RWPE2 (cell line): ENCODE measurements at regions not wholly inside any gene's neighbourhood (a gene's known extent, or its start where the extent isn't known, plus 50 kb on each side); places are given as distances from the start of the nearest gene placed in this dataset.
"Not testable (repeated sequence)": the region's sequence is repeated elsewhere in the genome, so short reads cannot be mapped to it uniquely, and the experiment has no call there.

Experiments
- ATAC-seq: fragments of 200-7000 bp; cut with Tn5 transposase; 3 replicates; pipeline ENCODE4 v1.9.1; 2021; ENCODE audit warnings: low read depth
- DNase-seq: peaks from one replicate; pipeline ENCODE4 v3.0.0-alpha.2; 2020; ENCODE audit warnings: low spot score
- H3K27ac ChIP-seq: fragments of 450-650 bp; 2 replicates; pipeline ENCODE4 v1.5.1; 2017; ENCODE audit warnings: mild to moderate bottlenecking; ENCODE audit not compliant: poor library complexity, severe bottlenecking
- H3K27me3 ChIP-seq: fragments of 250-450 bp; sonication (Bioruptor Pico); 2 replicates; pipeline ENCODE4 v1.5.1; 2021; ENCODE audit warnings: mild to moderate bottlenecking, moderate library complexity; ENCODE audit not compliant: insufficient read depth, poor library complexity, severe bottlenecking
- H3K36me3 ChIP-seq: fragments of 250-450 bp; sonication (Bioruptor Pico); 2 replicates; pipeline ENCODE4 v1.5.1; 2020; ENCODE audit warnings: low read depth, mild to moderate bottlenecking, moderate library complexity
- H3K4me1 ChIP-seq: fragments of 250-450 bp; sonication (Bioruptor Pico); 2 replicates; pipeline ENCODE4 v1.5.1; 2021; ENCODE audit warnings: mild to moderate bottlenecking, moderate library complexity; ENCODE audit not compliant: insufficient read depth, poor library complexity, severe bottlenecking
- H3K4me3 ChIP-seq: fragments of 250-450 bp; sonication (Bioruptor Pico); 2 replicates; pipeline ENCODE4 v1.5.1; 2021; ENCODE audit warnings: mild to moderate bottlenecking, moderate library complexity; ENCODE audit not compliant: severe bottlenecking
- H3K9me3 ChIP-seq: fragments of 250-450 bp; sonication (Bioruptor Pico); 2 replicates; pipeline ENCODE4 v1.5.1; 2021; ENCODE audit warnings: mild to moderate bottlenecking, moderate library complexity; ENCODE audit not compliant: severe bottlenecking
- TF ChIP-seq, protein P1 (sequence below): fragments of 450-650 bp; IDR thresholded peaks from one replicate; pipeline ENCODE4 v1.5.1; 2017; ENCODE audit warnings: mild to moderate bottlenecking, moderate library complexity; ENCODE audit not compliant: poor library complexity, severe bottlenecking

DNA sequence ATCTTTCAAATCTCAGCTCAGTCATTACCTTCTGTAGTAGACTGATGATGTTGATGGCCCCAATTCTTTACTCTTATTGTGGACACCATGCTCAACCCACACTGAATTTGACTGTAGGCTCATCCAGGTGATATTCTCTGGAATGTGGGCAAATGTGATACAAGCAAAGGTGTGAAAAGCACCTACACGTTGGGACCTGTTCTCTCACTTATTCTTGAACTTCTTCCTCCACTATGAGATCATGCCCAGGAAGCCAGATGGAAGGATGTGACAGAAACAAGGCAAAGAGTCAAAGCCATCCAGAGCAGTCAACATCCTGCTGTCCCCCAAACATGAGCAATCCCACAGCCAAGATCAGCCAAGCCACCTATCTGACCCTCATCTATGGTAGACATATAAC lies 471.2 kb upstream of the UBE2E2 start:
- Histone ChIP-seq H3K27me3 (no peaks in the 10 kb centered on the region), H3K9me3 (peaks cover 2% of the 10 kb centered on the region), H3K4me3 (no peak overlapping the region), H3K4me1 (no peaks in the 10 kb centered on the region), H3K36me3 (no peaks in the 10 kb centered on the region), H3K27ac (no peak overlapping the region)
- ATAC-seq (no peak), DNase-seq (no peak)
- TF ChIP-seq, protein P1, sequence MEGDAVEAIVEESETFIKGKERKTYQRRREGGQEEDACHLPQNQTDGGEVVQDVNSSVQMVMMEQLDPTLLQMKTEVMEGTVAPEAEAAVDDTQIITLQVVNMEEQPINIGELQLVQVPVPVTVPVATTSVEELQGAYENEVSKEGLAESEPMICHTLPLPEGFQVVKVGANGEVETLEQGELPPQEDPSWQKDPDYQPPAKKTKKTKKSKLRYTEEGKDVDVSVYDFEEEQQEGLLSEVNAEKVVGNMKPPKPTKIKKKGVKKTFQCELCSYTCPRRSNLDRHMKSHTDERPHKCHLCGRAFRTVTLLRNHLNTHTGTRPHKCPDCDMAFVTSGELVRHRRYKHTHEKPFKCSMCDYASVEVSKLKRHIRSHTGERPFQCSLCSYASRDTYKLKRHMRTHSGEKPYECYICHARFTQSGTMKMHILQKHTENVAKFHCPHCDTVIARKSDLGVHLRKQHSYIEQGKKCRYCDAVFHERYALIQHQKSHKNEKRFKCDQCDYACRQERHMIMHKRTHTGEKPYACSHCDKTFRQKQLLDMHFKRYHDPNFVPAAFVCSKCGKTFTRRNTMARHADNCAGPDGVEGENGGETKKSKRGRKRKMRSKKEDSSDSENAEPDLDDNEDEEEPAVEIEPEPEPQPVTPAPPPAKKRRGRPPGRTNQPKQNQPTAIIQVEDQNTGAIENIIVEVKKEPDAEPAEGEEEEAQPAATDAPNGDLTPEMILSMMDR = no peak

GRCh38 chr3:22732641-22733040 lies 470.5 kb upstream of the UBE2E2 start:
- DNase-seq = no peak
- Histone ChIP-seq H3K36me3 (no peaks in the 10 kb centered on the region), H3K27me3 (no peaks in the 10 kb centered on the region), H3K4me1 (no peaks in the 10 kb centered on the region), H3K4me3 (no peak overlapping the region), H3K27ac (no peak overlapping the region), H3K9me3 (no peaks in the 10 kb centered on the region)
- no peak for ATAC-seq
- TF ChIP-seq, protein P1 = no peak

DNA sequence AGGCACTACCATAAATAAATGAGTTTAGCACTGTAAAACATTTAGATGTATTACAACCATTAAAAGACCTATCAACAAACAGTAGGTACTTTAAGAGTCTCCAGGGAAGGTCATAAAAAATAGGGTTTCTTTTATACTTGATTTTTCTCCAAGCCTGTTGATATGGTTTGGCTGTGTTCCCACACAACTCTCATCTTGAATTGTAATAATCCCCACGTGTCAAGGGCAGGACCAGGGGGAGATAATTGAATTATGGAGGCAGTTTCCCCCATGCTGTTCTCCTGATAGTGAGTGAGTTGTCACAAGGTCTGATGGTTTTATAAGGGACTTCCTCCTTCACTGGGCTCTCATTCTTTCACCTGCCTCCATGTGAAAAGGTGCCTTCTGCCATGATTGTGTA lies 468.9 kb upstream of the UBE2E2 start:
- Histone ChIP-seq H3K36me3 (no peaks in the 10 kb centered on the region), H3K27me3 (no peaks in the 10 kb centered on the region), H3K4me3 (no peak overlapping the region), H3K27ac (no peak overlapping the region), H3K9me3 (no peaks in the 10 kb centered on the region), H3K4me1 (no peaks in the 10 kb centered on the region)
- DNase-seq (no peak), ATAC-seq (no peak)
- TF ChIP-seq, protein P1 = no peak

DNA sequence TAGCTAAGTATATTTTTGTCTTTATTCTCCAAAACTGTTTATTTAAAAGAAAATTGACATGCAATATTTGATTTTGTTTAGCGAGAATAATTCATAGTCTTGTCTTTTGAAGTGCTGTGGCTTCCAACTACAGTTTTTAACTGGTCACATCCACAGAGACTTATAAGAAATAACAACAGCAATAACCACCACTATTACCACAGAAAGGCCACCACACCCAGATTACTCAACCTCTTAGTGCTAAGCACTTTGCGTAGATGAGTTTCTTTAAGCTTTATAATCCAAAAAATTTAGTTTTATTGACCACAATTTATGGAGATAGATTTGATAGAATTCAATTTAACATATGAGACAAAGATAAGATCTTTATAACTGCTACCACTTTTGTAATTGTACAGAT lies 468.4 kb upstream of the UBE2E2 start:
- Histone ChIP-seq H3K27ac (no peak overlapping the region), H3K27me3 (no peaks in the 10 kb centered on the region), H3K36me3 (no peaks in the 10 kb centered on the region), H3K4me1 (no peaks in the 10 kb centered on the region), H3K4me3 (no peak overlapping the region), H3K9me3 (no peaks in the 10 kb centered on the region)
- no peak for ATAC-seq
- TF ChIP-seq, protein P1 = no peak
- DNase-seq = no peak

- H3K4me1 ChIP-seq = no peaks in the 10 kb centered on the region
- TF ChIP-seq, protein P1 = no peak
- no peaks in the 10 kb centered on the region for H3K36me3 ChIP-seq
- no peaks in the 10 kb centered on the region for H3K27me3 ChIP-seq
- no peak for DNase-seq
- no peak for ATAC-seq
- no peak overlapping the region for H3K4me3 ChIP-seq
- H3K27ac ChIP-seq = no peak overlapping the region
- H3K9me3 ChIP-seq = no peaks in the 10 kb centered on the region
Observed at GRCh38 chr3:22735373-22735772, 467.8 kb upstream of the UBE2E2 start.

GRCh38 chr3:22743386-22743785 lies 459.7 kb upstream of the UBE2E2 start:
- H3K9me3 ChIP-seq, ATAC-seq, DNase-seq, H3K4me3 ChIP-seq, H3K36me3 ChIP-seq, H3K4me1 ChIP-seq, H3K27me3 ChIP-seq, H3K27ac ChIP-seq: not testable (repeated sequence)
